Mononuclear cell (primary cell): ENCODE measurements at regions not wholly inside any gene's neighbourhood (a gene's known extent, or its start where the extent isn't known, plus 50 kb on each side); places are given as distances from the start of the nearest gene placed in this dataset.

Experiments
- H3K27me3 ChIP-seq: 2 replicates; pipeline ENCODE4 v1.6.0; 2011; ENCODE audit warnings: low read length, control low read depth; ENCODE audit not compliant: insufficient read depth
- H3K4me1 ChIP-seq: 2 replicates; pipeline ENCODE4 v1.5.1; 2011; ENCODE audit warnings: mild to moderate bottlenecking, low read length, control low read depth; ENCODE audit not compliant: insufficient read depth
- H3K4me3 ChIP-seq: 2 replicates; pipeline ENCODE4 v1.5.1; 2011; ENCODE audit warnings: mild to moderate bottlenecking, low read length, moderate library complexity
- H3K9me3 ChIP-seq: 2 replicates; pipeline ENCODE4 v1.5.1; 2011; ENCODE audit warnings: low read depth, mild to moderate bottlenecking, control low read depth, low read length

DNA sequence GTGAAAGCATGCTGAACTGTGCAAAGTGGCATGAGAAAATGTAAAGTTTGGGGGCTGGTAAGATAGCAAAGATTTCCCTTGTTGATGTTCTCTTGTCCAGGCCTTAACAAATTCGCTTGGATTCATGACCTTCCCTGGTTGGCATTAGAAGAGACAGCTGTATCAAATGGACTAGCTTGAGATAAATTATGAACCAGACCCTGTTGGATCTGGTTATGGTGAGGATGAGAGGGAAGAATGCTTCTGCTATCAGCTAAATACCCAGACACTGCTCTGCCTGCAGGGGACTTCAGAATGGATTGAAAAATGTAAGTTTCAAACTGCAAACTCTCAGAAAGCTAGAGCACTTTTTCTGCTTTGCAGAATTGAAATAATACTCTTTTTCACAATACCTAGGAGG is 135.2 kb downstream of the EFNB2 start:
- no peak overlapping the region for H3K4me3 ChIP-seq
- H3K4me1 ChIP-seq = no peaks in the 10 kb centered on the region
- no peaks in the 10 kb centered on the region for H3K9me3 ChIP-seq
- no peaks in the 10 kb centered on the region for H3K27me3 ChIP-seq

DNA sequence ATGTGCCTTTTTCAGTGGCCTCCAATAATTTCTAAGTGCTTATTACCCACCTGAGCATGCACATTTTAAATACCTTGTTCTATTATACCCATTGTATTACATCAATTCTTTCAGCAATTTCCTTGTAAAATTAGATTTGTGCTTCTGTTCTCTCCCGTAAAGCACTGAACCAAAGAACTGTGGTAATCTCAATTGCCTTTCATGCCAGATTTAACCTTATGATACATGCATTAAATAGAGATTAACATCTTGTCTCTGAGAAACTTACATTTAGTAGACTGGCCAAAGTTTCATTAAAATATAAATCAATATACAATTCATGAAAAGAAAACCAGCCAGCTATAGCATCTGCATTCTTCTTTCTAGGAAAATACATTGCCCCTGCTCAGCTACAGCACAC is 137.2 kb downstream of the EFNB2 start:
- Histone ChIP-seq H3K4me3 (no peak overlapping the region), H3K4me1 (no peaks in the 10 kb centered on the region), H3K9me3 (no peaks in the 10 kb centered on the region), H3K27me3 (no peaks in the 10 kb centered on the region)

DNA sequence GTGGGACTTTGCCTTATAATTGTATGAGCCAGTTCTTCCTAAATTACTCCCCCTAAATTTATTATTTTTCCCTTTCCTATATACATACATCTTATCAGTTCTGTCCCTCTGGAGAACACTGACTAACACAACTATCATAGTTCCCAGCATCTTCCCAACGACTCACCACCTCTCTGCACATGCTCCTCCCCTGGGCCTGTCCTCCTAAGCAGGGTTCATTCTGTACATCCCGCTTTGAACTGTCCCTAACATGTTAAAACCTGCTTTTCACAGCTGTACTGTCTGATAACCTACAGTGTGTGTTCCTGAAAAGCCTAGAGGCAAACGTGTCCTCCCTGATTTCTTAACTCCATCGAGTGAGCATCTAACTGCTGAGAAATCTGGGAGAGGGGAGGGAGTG is 141.7 kb downstream of the EFNB2 start:
- Histone ChIP-seq H3K4me3 (no peak overlapping the region), H3K4me1 (no peaks in the 10 kb centered on the region), H3K27me3 (no peaks in the 10 kb centered on the region), H3K9me3 (no peaks in the 10 kb centered on the region)

DNA sequence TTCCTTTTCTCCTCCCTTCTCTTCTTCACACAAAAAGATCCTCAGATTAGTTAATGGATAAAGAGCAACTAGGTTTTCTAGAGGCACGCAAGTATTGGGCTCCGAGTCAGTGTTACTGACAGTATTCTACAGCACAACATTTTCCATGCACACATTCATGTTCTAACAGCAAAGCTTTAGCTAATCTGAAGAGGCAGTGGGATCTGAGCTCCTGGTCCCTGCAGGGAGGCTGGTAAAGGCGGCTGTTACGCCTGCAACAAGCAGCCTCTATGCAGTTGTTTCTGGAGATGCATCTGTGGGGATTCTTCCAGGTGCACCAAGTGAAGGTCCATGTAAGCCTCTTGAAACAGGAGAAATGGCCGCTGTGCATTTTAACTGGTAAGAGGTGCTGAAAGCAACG is 143.8 kb downstream of the EFNB2 start:
- Histone ChIP-seq H3K27me3 (no peaks in the 10 kb centered on the region), H3K4me1 (no peaks in the 10 kb centered on the region), H3K4me3 (no peak overlapping the region), H3K9me3 (no peaks in the 10 kb centered on the region)

DNA sequence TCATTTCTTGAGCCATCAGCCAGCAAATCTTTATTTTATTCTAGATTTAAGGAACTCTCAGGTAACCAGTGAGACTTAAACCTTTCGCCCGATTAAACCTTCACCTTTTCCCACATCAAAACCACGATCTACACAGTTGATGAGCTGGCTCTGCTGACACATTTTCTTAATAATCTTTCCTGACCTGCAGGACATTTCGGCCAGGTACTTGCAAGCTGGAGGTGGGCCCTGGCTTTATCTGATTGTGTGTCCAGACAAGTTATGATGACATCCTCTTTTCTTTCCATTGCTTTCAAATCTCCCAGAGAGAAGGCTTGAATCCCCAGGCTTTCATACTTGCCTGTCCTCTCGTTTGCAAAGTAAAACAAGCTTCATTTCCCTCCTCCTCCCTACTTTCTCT is 144.2 kb downstream of the EFNB2 start:
- no peaks in the 10 kb centered on the region for H3K9me3 ChIP-seq
- H3K4me1 ChIP-seq = no peaks in the 10 kb centered on the region
- no peak overlapping the region for H3K4me3 ChIP-seq
- no peaks in the 10 kb centered on the region for H3K27me3 ChIP-seq

DNA sequence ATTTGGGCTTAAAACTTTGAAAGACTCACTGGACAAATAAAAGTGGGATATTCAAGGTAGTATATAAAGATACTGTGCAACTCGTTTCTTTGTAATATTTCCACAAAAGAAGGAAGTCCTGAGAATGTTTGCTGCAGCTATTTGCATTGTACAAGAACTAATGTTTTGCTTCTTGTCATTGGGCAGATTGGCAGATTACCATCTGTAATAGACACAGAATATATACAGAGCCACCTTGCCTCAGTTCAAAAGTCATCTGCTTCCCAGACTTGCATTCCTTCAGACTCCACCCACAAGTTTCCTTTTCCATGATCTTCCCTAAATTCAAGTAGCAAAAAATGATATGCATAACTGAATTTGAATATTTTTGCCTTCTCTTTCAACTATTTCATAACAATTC is 145.1 kb downstream of the EFNB2 start:
- no peaks in the 10 kb centered on the region for H3K4me1 ChIP-seq
- H3K27me3 ChIP-seq = no peaks in the 10 kb centered on the region
- no peak overlapping the region for H3K4me3 ChIP-seq
- no peaks in the 10 kb centered on the region for H3K9me3 ChIP-seq

DNA sequence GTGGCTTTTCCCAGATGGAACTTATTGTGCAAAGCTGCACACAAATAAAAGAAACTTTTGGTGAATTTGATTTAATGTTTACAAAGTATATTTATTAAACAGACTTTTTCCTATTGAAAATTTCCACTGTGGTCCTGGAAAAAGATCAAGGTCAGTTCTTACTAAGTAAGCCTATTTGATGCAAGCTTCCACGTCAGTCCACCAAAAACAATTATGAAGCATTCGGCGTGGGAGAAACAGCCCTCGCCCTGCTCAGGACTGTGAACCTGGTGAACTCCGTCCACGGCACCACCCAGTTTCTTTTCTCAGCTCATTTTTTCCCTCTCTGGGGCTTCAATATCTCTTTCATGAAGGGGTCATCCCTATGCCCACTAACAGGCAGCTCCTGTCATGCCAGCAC is 149.8 kb downstream of the EFNB2 start:
- Histone ChIP-seq H3K4me1 (no peaks in the 10 kb centered on the region), H3K9me3 (no peaks in the 10 kb centered on the region), H3K27me3 (no peaks in the 10 kb centered on the region), H3K4me3 (no peak overlapping the region)

DNA sequence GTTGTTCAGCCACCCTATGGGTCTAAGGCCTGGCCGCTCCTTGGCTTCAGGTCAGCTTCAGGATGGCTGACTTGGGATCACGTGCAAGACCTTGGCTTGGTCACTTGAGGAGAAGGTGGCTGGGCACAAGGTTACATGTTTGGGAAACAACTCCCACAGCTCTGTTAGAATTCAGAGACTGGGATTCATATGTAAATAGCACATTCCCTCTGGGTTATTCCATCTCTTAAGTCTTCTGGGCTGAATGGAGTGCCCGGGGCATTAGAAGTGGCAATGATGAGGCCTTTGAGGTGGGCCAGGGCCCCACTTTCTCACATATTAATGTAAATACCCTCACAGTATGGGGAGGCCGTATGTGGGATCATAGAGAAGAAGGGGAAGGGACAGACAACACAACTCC is 150.9 kb downstream of the EFNB2 start:
- Histone ChIP-seq H3K27me3 (no peaks in the 10 kb centered on the region), H3K4me1 (no peaks in the 10 kb centered on the region), H3K4me3 (no peak overlapping the region), H3K9me3 (no peaks in the 10 kb centered on the region)

DNA sequence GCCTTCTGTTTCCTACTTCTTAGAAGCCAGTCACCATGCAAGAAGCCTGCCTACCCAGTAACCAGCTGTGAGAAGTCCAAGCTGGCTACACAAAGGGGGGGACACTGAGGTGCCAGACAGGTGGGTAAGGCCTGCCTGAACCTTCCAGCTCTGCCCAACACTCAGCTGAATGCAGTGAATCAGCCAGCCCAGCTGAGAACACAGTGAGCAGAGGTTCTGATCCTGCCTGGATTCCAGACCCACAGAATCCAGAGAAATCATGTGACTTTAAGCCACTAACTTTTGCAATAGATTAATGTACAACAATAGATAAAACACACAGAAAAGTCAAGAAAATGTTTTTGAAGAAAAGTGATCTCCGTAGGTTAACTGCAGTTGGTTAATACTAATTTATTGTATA is 151.7 kb downstream of the EFNB2 start:
- Histone ChIP-seq H3K4me1 (no peaks in the 10 kb centered on the region), H3K27me3 (no peaks in the 10 kb centered on the region), H3K4me3 (no peak overlapping the region), H3K9me3 (no peaks in the 10 kb centered on the region)

DNA sequence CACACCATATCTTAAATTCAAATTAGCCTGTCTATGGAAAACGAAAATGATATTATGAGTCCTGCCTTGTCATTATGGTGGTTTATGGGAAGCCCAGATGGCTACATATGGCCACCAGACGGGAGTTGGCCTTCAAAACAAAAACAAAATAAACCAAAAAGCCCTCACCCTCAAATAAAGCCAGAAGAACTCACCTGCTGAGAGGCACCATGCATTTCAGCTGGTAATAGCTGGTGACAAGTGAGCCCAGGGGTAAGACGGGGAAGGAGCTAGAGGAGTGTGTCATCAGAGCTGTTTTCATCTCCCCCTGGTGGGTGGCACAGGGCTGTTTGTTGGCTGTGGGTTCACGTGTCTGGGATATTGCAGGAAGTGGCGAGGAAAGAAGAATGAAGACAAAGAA is 152.9 kb downstream of the EFNB2 start:
- Histone ChIP-seq H3K9me3 (no peaks in the 10 kb centered on the region), H3K27me3 (no peaks in the 10 kb centered on the region), H3K4me1 (no peaks in the 10 kb centered on the region), H3K4me3 (no peak overlapping the region)

DNA sequence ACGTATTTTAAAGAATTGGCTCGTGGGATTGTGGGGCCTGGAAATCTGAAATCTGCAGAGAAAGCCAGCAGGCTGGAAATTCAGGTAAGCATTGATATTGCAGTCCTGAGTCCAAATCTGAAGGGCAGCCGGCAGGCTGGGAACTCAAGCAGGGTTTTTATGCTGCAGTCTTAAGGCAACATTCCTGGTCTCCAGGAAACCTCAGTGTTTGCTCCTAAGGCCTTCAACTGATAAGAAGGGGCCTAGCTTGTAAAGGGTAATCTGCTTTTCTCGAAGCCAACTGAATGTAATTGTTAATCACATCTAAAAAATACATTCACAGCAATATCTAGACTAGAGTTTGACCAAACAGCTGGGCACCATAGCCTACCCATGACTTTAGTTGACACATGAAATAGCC is 154.4 kb downstream of the EFNB2 start:
- H3K4me1 ChIP-seq = no peaks in the 10 kb centered on the region
- no peak overlapping the region for H3K4me3 ChIP-seq
- no peaks in the 10 kb centered on the region for H3K9me3 ChIP-seq
- H3K27me3 ChIP-seq = no peaks in the 10 kb centered on the region

DNA sequence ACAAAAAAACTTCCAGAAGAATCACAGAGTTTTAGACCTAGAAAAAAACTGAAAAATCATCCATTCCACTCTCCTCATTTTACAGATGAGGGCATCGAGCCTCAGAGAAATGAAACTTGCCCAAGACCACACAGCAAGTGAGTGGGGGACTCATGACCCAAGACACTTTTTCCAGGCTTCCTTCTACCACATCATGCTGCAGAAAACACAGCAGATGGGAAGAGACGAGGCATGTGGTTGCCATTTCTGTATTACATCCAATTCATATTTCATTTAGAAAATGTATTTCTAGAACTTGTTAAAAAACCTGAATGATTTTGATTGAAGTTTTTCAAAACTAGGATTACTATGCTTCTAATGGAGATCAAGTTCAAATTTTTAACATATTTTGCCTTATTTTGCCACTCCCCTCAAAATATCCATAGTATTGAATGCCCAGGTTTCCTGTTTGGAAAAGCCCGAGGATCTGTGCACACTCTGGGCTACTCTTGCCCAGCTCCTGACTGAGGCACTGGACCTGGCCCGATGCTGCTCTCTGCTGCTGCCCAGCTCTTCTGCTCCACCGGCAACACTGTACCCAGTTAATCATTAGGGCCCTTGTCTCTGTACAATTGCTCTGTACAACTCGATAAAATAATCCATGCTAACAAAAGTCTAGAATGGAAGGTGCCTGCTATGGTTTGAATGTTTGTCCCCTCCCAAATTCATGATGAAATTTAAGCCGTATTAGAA is 157.4 kb downstream of the EFNB2 start:
- Histone ChIP-seq H3K9me3 (no peaks in the 10 kb centered on the region), H3K4me1 (no peaks in the 10 kb centered on the region), H3K4me3 (no peak overlapping the region), H3K27me3 (no peaks in the 10 kb centered on the region)

DNA sequence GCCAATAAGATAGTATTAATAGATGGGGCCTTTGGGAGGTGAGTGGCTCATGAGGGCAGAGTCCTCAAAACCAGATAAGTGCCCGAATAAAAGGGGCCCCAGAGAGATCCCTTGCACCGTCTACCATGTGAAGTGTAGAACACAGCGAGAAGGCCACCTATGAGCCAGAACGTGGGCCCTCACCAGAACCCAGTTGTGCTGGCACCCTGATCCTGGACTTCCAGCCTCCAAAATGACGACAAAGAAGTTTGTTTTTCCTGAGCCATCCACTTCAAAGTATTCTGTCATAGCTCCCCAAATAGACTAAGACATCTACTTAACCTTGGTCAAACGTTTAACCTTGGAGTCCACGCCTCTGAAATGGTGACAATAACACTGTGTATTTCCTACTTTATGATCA is 158.1 kb downstream of the EFNB2 start:
- H3K4me3 ChIP-seq = no peak overlapping the region
- no peaks in the 10 kb centered on the region for H3K9me3 ChIP-seq
- H3K27me3 ChIP-seq = no peaks in the 10 kb centered on the region
- no peaks in the 10 kb centered on the region for H3K4me1 ChIP-seq

DNA sequence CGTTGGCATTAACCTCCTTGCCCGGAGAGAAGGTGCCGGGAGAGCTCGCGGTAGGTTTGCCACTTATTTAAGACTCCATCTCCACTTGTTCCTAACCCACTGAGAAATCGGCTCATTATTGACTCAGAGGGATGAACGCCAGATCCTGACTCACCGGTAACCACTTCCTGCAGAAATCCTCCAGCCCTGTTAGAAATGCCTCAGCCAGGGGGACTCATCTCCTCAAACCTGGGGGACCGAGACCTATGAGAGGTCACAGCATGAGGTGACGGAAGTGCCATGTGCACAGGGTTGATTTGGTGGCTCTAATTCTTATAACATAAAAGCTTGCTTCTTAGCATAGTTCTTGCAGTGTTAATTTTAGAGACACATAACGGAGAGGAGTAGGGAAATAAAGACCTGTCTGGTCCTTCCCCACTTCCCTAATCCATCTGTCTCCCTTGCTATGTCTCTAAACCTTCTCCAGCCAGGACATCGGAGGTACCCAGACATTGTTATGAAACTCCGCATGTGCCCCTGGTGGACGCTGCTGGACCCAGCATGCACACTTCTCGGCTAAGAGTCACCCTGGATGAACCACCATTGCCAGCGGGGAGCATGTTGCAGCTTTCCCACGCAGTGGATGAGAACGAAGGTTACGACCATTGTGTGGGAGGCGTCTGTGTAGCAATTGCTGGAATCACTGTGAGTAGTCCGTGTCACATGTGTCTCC is 158.9 kb downstream of the EFNB2 start:
- H3K4me1 ChIP-seq = no peaks in the 10 kb centered on the region
- no peak overlapping the region for H3K4me3 ChIP-seq
- no peaks in the 10 kb centered on the region for H3K9me3 ChIP-seq
- no peaks in the 10 kb centered on the region for H3K27me3 ChIP-seq

DNA sequence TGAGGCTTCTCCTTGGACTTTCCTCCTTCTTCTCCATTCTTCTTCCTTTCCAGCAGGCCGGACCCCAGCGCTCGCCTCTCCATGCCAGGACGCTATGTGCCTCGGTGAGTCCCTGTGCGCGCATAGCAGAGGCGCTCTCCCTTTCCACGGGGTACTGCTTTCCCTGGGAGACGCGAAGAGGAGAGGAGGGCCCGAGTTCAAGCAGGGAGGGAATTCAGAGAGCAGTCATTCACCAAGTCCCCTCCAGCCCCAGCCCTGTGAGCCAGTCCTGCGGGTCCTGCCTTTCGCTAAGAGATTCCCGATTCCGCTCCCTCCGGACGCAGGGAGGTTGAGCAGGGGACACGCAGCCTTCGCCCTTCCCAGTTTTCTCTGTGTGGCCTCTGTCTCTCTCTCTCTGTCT is 160.4 kb downstream of the EFNB2 start:
- no peaks in the 10 kb centered on the region for H3K9me3 ChIP-seq
- no peaks in the 10 kb centered on the region for H3K4me1 ChIP-seq
- no peak overlapping the region for H3K4me3 ChIP-seq
- H3K27me3 ChIP-seq = no peaks in the 10 kb centered on the region

DNA sequence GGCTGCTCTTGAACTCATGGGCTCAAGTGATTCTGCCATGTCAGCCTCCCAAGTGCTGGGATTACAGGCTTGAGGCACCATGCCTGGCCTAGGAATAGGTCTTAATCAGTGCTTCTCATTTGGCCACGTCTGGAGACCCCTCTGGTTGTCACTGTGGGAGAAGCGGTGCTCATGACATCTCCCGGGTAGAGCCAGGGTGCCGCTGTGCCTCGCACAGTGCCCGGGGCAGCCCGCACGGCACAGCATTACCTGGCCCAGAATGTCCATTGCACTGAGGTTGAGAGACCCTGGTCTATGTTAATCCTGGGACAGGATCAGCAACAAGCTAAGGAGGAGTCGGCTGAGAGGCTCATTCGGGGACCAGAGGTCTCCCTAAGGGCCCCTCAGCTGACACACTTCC is 160.8 kb downstream of the EFNB2 start:
- Histone ChIP-seq H3K27me3 (no peaks in the 10 kb centered on the region), H3K4me1 (no peaks in the 10 kb centered on the region), H3K4me3 (no peak overlapping the region), H3K9me3 (no peaks in the 10 kb centered on the region)
